Tibial nerve (tissue), 3 donors: ENCODE measurements at regions not wholly inside any gene's neighbourhood (a gene's known extent, or its start where the extent isn't known, plus 50 kb on each side); places are given as distances from the start of the nearest gene placed in this dataset.

Experiments
- CTCF ChIP-seq, 5 experiments: fragments of 200-600 bp in 3 of 5; fragments of 450-650 bp in 2 of 5; sonication (generic) in 3 of 5; IDR thresholded peaks; one replicate each; pipeline ENCODE4 v1.5.1; 2016 to 2019; ENCODE audit warnings: antibody characterized with exemption in 5 of 5, mild to moderate bottlenecking in 3 of 5, moderate library complexity in 2 of 5
- POLR2A ChIP-seq, 2 donors: fragments of 450-650 bp; IDR thresholded peaks; one replicate each; pipeline ENCODE4 v1.6.1; 2017; ENCODE audit warnings: antibody characterized with exemption in 2 of 2, mild to moderate bottlenecking in 2 of 2, moderate library complexity in 2 of 2

- TF ChIP-seq CTCF (IDR thresholded peaks at IDR 0.05) (no peak), POLR2A (IDR thresholded peaks at IDR 0.05) (no peak)
Measured at GRCh38 chr12:125645724-125646123, 580.5 kb downstream of the AACS start.
